Fibroblast of skin of back (primary cell): ENCODE measurements at regions not wholly inside any gene's neighbourhood (a gene's known extent, or its start where the extent isn't known, plus 50 kb on each side); places are given as distances from the start of the nearest gene placed in this dataset.
A peak's percentile ranks its signal among the peaks of the same experiment; 100 is the strongest.

Experiments
- DNase-seq: peaks from one replicate; pipeline ENCODE4 v3.0.0-alpha.2; 2013

DNA sequence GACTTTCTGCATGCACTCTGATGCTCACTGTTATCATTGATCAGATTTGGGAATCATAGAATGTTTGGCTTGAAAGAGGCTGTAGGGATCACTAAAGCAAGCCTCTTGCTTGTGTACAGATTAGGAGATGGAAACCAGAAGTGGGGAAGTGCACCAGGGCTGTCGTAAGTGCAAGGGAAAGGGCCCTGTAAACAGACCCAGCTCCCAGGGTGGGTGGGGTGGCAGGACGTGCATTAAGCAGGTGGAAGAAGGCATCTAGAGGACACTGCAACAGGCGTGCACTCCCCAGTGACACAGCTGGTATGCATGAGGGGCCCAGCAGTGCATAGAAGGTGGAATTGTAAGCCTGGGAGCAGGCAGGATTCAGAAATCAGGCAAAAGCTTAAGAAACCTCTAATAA is 58.0 kb upstream of the SLC7A14 start:
- no peak for DNase-seq

DNA sequence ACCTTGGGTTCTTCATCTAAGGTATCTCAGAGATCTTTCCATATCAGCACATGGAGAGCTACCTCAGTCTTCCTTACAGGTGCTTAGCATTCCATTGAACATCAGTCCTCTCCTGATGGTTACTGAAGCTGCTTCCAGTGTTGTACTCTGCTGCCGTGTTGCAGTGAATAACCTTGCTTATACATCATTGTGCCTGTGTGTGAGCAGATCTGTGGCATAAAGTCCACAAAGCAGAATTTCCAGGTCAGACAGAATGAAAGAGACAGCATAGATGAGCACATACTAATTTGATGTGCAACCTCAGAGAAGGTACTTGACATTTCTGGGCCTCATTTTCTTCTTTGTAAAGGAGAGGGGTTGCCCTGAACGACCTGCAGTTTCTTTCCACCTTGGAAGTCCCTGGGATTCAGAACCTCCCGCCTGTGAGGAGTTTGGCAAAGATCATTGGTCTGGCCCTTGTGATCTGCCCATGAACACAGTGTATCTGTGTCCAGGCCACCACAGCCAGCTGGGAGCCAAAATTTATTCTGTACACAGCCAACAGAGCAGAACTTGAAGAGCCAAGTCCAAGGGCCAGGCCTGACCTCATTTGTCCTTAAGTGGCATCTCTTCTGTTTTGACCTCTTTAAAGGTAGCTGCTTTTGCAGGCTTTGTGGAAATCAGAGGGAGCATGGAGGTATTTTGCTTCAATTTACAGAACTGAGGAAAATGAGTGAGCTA is 57.2 kb upstream of the SLC7A14 start:
- no peak for DNase-seq

DNA sequence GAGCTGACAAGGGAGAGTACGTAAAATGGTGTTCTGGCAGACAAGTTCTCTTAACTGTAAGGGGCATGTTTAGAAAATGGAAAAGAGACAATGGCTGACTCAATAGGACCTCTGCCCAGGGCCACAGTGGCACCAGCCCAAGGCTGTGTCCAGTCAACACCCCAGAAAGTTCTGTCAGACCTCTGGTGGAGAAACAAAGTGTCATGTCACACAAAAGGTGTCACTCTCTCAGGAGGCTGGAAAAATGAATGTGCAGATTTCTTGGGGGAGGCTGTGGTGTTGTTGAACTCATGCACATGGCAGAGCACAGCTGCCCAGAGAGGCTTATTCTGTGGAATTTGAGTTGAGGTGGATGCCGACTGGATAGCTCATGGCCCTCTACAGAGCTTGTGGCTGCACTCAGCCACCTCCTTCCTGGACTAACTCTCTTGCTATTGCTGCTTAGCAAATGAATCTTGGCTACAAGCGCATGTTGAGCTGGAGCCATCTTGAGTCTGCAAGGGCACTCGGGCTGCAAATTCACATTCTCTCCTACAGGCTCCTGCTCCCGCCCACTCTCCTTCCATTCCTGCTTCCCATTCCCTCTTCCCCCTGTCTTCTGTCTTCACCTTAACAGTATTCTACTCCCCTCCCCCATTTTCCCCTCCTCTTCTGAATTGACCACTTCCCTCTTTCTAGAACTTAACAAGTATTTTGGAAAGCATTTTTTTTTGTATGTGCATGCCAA is 55.8 kb upstream of the SLC7A14 start:
- DNase-seq = peak; percentile 11

DNA sequence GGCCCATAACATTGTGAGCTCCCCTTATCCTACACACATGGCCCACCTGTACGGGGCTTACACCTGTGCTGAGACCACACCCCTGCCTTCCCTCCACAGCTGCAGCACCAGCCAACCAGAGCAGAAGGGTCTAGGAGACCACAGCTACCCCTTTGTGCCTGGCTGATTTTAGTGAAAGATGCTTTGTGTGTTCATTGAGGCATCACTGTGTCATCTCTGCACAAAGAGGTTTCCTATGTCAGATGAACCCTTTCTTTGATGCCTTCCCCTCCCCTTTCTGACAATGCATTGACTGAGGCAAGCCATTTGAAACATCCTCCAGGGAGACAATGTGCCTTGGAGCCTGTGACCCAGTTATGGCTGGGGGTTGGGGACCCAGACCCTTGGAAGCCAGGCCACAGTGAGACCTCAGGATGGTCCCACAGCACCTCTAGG is 54.9 kb upstream of the SLC7A14 start:
- no peak for DNase-seq

DNA sequence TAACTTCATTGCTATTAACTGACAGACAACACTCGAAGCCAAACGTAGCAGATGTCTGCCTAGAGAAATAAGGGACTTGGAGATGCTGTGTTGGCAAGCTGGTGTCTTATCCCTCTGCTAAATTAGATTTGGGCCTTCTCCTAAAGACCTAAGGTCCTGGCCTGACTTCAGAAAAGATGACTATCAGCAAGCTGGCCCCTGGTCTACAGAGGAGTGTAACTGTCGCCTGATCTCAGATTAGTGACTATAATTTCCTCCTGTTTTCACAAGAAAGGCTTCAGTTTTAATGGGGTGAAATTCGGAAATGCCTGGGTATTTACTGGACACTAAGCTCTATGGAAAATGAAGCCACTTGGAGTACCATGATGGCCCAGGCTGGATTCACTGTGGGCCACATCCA is 53.1 kb upstream of the SLC7A14 start:
- DNase-seq = no peak

DNA sequence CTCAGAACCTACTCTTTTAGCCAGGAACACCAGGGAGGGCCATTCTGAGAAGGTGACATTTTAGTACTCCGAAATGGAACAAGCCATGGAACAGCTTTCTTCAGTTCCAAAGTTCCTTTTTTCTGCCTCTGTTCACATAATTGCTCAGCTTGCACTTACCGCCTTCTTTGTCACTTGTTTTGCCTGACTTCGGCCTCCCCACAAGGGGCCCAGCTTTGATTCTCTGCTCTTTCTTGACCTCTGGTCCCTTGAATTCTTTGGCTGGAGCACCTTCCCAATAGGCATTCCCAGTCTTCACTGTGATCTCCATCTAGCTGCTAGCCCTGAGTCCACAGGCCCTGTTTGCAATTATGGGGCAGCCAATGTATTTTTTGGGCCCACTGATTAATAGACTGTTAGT is 51.4 kb upstream of the SLC7A14 start:
- DNase-seq = no peak

DNA sequence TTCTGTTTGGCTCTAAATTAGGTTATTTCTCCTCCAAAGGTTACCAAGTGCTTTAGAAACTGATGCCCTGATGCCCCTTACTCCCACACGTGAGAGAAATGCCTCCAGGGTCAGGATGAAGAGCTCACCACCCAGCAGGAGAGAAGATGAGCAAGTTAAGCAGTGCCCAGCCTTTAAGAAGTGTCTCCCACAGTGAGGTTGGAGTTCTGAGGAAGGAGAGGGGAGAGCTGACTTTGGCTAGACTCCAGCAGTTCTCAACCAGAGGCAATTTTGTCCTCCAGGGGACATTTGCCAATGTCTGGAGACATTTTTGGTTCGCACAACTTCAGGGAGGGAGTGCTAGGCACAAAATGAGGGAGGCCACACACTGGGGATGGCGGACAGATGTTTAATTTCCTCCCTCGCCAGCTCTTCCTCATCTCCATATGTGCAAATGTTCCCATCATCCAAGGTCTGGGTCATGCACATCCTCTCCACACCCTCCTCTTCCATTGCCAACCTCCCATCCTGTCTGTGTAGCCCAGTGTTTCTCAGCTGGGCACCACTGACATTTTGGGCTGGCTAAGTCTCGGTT is 50.6 kb upstream of the SLC7A14 start:
- DNase-seq = peak; percentile 26
